ENCODE measurements at regions not wholly inside any gene's neighbourhood (a gene's known extent, or its start where the extent isn't known, plus 50 kb on each side); places are given as distances from the start of the nearest gene placed in this dataset.

GRCh38 chr6:86822747-86823146 is 114.6 kb upstream of the HTR1E start:
- no peak overlapping the region for H3K9ac ChIP-seq (ENCODE audit: low read depth, low read length)
- H3K27ac ChIP-seq (ENCODE audit: low read length), result no peak overlapping the region
- no peaks in the 10 kb centered on the region for H3K36me3 ChIP-seq (ENCODE audit: insufficient read depth, low read length)
- no peak for DNase-seq
- no peaks in the 10 kb centered on the region for H3K79me2 ChIP-seq (ENCODE audit: insufficient read depth, low read length)
- ATAC-seq (ENCODE audit: insufficient read depth, low read depth), result no peak
- H3K9me3 ChIP-seq (ENCODE audit: insufficient read depth, low read length, severe bottlenecking), result no peaks in the 10 kb centered on the region
- no peaks in the 10 kb centered on the region for H4K20me1 ChIP-seq (ENCODE audit: insufficient read depth, low read length)
- H3K27me3 ChIP-seq (ENCODE audit: insufficient read depth, low read length, poor library complexity), result no peaks in the 10 kb centered on the region
- no peak overlapping the region for H2AFZ ChIP-seq (ENCODE audit: low read depth, low read length)
- no peak overlapping the region for H3K4me3 ChIP-seq (ENCODE audit: low read depth in 1 of 2, low read length in 2 of 2)
- H3K4me1 ChIP-seq (ENCODE audit: insufficient read depth, low read length), result no peaks in the 10 kb centered on the region
- H3K4me2 ChIP-seq (ENCODE audit: insufficient read depth, low read length), result no peak overlapping the region
- TF ChIP-seq CTCF (IDR thresholded peaks at IDR 0.05; ENCODE audit: borderline replicate concordance, extremely low read depth, low read length, poor library complexity, severe bottlenecking) (no peak), EZH2 (IDR thresholded peaks at IDR 0.05; ENCODE audit: borderline replicate concordance, low read depth, low read length, severe bottlenecking) (no peak)

- Histone ChIP-seq H3K27ac (ENCODE audit: low read length) (no peak overlapping the region), H3K27me3 (ENCODE audit: insufficient read depth, low read length, poor library complexity) (no peaks in the 10 kb centered on the region), H2AFZ (ENCODE audit: low read depth, low read length) (no peak overlapping the region), H3K9me3 (ENCODE audit: insufficient read depth, low read length, severe bottlenecking) (no peaks in the 10 kb centered on the region), H3K4me2 (ENCODE audit: insufficient read depth, low read length) (no peak overlapping the region), H3K4me3 (ENCODE audit: low read depth in 1 of 2, low read length in 2 of 2) (no peak overlapping the region), H3K9ac (ENCODE audit: low read depth, low read length) (no peak overlapping the region), H3K79me2 (ENCODE audit: insufficient read depth, low read length) (no peaks in the 10 kb centered on the region), H4K20me1 (ENCODE audit: insufficient read depth, low read length) (no peaks in the 10 kb centered on the region), H3K36me3 (ENCODE audit: insufficient read depth, low read length) (no peaks in the 10 kb centered on the region), H3K4me1 (ENCODE audit: insufficient read depth, low read length) (no peaks in the 10 kb centered on the region)
- TF ChIP-seq EZH2 (IDR thresholded peaks at IDR 0.05; ENCODE audit: borderline replicate concordance, low read depth, low read length, severe bottlenecking), result no peak
- TF ChIP-seq CTCF (IDR thresholded peaks at IDR 0.05; ENCODE audit: borderline replicate concordance, extremely low read depth, low read length, poor library complexity, severe bottlenecking), result no peak
- DNase-seq, result no peak
- no peak for ATAC-seq (ENCODE audit: insufficient read depth, low read depth)
Measured at GRCh38 chr6:86820750-86821149, 116.6 kb upstream of the HTR1E start.

GRCh38 chr6:86793649-86794048 is 143.7 kb upstream of the HTR1E start:
- no peak overlapping the region for H2AFZ ChIP-seq (ENCODE audit: low read depth, low read length)
- no peak for DNase-seq
- H3K9ac ChIP-seq (ENCODE audit: low read depth, low read length), result no peak overlapping the region
- H3K36me3 ChIP-seq (ENCODE audit: insufficient read depth, low read length), result no peaks in the 10 kb centered on the region
- no peak overlapping the region for H3K4me3 ChIP-seq (ENCODE audit: low read depth in 1 of 2, low read length in 2 of 2)
- H3K27me3 ChIP-seq (ENCODE audit: insufficient read depth, low read length, poor library complexity), result no peaks in the 10 kb centered on the region
- no peaks in the 10 kb centered on the region for H3K79me2 ChIP-seq (ENCODE audit: insufficient read depth, low read length)
- H3K27ac ChIP-seq (ENCODE audit: low read length), result no peak overlapping the region
- H3K9me3 ChIP-seq (ENCODE audit: insufficient read depth, low read length, severe bottlenecking), result no peaks in the 10 kb centered on the region
- ATAC-seq (ENCODE audit: insufficient read depth, low read depth), result no peak
- no peak for TF ChIP-seq EZH2 (IDR thresholded peaks at IDR 0.05; ENCODE audit: borderline replicate concordance, low read depth, low read length, severe bottlenecking)
- no peak for TF ChIP-seq CTCF (IDR thresholded peaks at IDR 0.05; ENCODE audit: borderline replicate concordance, extremely low read depth, low read length, poor library complexity, severe bottlenecking)
- H4K20me1 ChIP-seq (ENCODE audit: insufficient read depth, low read length), result no peaks in the 10 kb centered on the region
- H3K4me1 ChIP-seq (ENCODE audit: insufficient read depth, low read length), result no peaks in the 10 kb centered on the region
- no peak overlapping the region for H3K4me2 ChIP-seq (ENCODE audit: insufficient read depth, low read length)

- TF ChIP-seq CTCF (IDR thresholded peaks at IDR 0.05; ENCODE audit: borderline replicate concordance, extremely low read depth, low read length, poor library complexity, severe bottlenecking) (no peak), EZH2 (IDR thresholded peaks at IDR 0.05; ENCODE audit: borderline replicate concordance, low read depth, low read length, severe bottlenecking) (no peak)
- no peak for ATAC-seq (ENCODE audit: insufficient read depth, low read depth)
- DNase-seq, result no peak
- Histone ChIP-seq H3K27ac (ENCODE audit: low read length) (no peak overlapping the region), H3K4me2 (ENCODE audit: insufficient read depth, low read length) (no peak overlapping the region), H3K79me2 (ENCODE audit: insufficient read depth, low read length) (no peaks in the 10 kb centered on the region), H4K20me1 (ENCODE audit: insufficient read depth, low read length) (no peaks in the 10 kb centered on the region), H3K9me3 (ENCODE audit: insufficient read depth, low read length, severe bottlenecking) (no peaks in the 10 kb centered on the region), H3K9ac (ENCODE audit: low read depth, low read length) (no peak overlapping the region), H3K4me3 (ENCODE audit: low read depth in 1 of 2, low read length in 2 of 2) (no peak overlapping the region), H2AFZ (ENCODE audit: low read depth, low read length) (no peak overlapping the region), H3K27me3 (ENCODE audit: insufficient read depth, low read length, poor library complexity) (no peaks in the 10 kb centered on the region), H3K4me1 (ENCODE audit: insufficient read depth, low read length) (no peaks in the 10 kb centered on the region), H3K36me3 (ENCODE audit: insufficient read depth, low read length) (no peaks in the 10 kb centered on the region)
Measured at GRCh38 chr6:86791476-86791875, 145.9 kb upstream of the HTR1E start.
